GM19099 (cell line): ENCODE measurements at regions not wholly inside any gene's neighbourhood (a gene's known extent, or its start where the extent isn't known, plus 50 kb on each side); places are given as distances from the start of the nearest gene placed in this dataset.

Source experiments
- POLR2A ChIP-seq: IDR thresholded peaks from 3 replicates; pipeline ENCODE4 v1.6.1; 2011; ENCODE audit warnings: low read depth; ENCODE audit not compliant: insufficient read length; ENCODE audit errors: extremely low read depth

- no peak for TF ChIP-seq POLR2A
Observed at GRCh38 chr3:117427081-117427480, 717.5 kb downstream of the TUSC7 start.

DNA sequence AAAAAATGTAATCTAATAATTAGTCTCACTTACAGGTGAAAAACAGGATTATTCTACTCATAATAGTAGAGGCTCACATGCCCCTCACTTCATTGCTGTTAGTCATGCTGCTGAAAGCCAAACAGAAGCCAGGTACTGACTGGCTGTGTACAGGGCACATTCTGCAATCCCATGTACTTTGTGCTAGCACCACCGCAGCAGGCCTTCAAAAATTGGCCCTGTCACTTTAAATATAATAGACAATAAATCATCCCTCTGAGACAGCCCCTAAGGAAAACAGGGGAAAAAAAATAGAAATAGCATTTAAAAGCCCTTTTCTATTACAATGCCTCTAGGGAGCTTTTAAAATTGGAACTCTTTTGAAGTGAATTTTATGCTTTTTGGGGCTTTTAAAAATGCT lies 723.8 kb downstream of the TUSC7 start:
- no peak for TF ChIP-seq POLR2A

DNA sequence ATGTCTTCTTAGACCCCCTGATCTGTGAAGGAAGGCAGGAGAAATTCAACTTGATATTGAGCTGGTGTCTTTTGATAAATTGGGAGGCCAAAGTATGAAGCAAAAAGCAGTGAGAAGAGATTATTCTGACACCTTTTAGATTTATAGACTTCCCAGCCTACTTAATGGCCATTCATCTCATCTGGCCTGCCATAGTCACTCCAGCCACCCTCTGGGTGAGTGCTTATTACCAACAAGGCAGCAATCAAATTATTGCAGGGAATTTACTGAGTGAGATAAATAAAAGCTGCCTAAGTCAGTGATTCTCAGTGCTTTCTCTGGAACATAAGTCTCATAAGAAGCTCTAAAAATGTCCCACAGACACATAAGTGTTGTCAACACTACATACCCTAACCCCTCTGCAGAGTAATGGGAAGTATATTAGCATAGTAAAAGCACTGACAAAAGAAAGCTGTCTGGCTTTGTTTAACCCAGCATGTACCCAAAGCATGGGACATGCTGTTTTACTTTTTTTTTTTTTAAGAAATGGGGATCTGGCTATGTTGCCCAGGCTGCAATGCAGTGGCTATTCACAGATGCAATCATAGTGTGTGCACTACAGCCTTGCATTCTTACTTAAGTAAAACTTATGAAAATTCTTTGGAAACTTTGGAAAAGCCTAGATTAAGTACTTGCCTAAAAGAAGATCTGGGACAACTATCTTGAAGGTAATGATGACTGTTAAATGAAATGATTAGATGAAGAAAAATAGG lies 725.3 kb downstream of the TUSC7 start:
- TF ChIP-seq POLR2A = no peak

- TF ChIP-seq POLR2A = no peak
Observed at GRCh38 chr3:117435506-117435905, 725.9 kb downstream of the TUSC7 start.

DNA sequence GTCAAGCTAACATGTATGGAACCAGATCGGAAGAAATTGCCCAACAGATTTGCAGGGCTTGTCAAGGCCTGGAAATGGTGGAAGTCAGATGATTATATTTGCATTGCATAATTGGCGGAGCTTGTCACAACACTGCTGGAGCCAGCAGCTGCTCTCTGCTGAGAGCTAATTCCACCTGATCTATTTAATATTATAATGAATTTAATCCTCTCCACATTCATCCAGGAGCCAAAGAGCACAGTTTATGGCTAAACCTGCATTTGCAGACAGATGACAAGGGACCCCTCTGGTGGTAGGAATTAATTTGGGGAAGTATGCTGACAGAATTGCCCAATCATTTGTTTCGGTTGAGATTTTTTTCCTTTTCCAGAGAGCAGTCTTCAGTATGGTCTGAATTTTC lies 730.2 kb downstream of the TUSC7 start:
- TF ChIP-seq POLR2A = no peak

DNA sequence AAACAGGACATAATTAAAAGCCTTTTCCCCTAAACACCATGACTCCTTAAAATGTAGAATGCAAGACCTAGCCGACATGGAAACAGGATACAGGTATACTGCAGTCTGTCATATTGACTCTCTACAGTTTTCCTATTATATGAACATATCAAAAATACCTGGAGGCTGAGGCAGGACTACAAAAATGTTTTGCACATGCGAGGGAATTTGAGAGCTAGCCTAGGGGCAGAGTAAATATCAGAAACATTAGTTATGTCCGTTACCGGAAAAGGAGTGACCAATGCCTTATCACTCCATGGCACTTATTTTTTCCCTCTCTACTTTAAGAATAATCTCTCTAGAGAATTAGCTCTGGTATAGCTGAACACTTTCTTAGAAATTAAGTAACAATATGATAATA lies 732.3 kb downstream of the TUSC7 start:
- no peak for TF ChIP-seq POLR2A

DNA sequence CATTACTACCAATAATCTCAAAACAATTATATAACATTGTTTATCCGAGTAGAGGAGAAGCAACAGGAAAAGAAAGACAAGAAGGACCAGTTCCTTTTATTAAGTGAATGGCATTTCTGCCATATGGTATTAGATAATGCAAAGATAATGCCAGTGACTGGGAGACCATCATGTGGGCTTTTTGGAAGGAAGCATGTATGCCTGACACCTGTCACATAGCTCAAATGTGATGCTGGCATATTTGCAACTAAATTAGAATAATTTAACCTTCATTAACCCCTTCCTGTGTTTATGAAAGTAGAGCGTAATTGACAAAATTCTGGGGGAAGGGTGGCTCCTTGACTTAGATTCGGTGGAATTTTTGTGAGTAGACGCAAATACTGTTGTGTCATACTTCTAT lies 733.0 kb downstream of the TUSC7 start:
- no peak for TF ChIP-seq POLR2A

DNA sequence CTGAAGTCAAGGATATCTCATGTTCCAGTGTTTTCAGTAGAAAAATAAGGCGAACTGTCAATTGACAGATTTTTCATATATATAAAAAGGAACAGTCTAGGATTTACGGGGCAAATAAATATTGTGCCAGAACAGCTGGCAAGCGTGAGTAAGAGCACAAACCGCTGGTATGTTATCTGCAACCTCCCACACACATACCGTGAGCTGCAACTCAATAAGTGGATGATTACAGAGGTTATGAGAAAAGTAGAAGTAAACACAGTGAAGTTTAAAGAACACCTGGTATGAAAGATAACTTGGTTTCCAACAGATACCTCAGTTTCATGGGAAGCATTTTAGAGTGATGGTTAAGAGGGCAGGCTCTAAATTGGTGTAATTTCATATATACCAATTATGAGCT lies 733.4 kb downstream of the TUSC7 start:
- no peak for TF ChIP-seq POLR2A

DNA sequence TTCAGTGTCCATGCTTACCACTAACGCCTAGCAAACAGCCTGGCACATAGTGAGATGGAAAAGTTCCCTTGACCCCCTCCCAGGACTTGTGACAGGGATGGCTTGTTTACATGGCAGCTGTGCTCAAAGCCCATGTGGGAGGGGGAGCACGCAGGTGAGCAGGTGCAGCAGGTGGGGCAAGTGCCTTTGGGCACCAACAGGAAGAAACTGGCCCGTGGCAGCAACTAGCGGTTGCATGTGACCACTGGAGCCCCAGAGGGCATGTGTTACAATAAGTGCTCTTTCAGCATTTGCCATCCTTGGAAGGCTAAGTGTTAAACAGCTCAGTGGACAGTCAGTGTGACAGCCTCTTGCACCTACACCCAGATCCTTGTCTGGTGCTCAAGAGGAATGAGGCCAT lies 734.6 kb downstream of the TUSC7 start:
- TF ChIP-seq POLR2A = no peak

GRCh38 chr3:117447419-117447818 lies 737.8 kb downstream of the TUSC7 start:
- no peak for TF ChIP-seq POLR2A

DNA sequence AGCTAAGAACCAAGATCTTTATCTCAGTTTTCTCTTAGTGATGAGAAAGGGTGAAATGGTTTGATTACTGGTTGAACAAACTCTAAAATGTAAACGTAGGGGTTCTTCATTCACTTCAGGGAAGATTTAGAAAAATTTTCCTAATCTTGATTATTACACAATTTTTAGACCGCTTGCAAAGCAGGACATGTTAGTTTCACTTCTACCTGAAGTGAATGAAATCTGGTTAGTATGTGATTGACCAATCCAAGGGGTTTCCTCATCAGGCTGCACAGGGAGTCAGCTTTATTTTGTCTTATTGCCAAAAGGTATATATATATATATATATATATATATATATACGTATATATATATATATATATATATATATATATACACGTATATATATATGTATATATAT lies 740.4 kb downstream of the TUSC7 start:
- no peak for TF ChIP-seq POLR2A

- TF ChIP-seq POLR2A = no peak
Observed at GRCh38 chr3:117454254-117454653, 744.7 kb downstream of the TUSC7 start.

GRCh38 chr3:117454908-117455307 lies 745.3 kb downstream of the TUSC7 start:
- no peak for TF ChIP-seq POLR2A

- TF ChIP-seq POLR2A = no peak
Observed at GRCh38 chr3:117455782-117456181, 746.2 kb downstream of the TUSC7 start.

DNA sequence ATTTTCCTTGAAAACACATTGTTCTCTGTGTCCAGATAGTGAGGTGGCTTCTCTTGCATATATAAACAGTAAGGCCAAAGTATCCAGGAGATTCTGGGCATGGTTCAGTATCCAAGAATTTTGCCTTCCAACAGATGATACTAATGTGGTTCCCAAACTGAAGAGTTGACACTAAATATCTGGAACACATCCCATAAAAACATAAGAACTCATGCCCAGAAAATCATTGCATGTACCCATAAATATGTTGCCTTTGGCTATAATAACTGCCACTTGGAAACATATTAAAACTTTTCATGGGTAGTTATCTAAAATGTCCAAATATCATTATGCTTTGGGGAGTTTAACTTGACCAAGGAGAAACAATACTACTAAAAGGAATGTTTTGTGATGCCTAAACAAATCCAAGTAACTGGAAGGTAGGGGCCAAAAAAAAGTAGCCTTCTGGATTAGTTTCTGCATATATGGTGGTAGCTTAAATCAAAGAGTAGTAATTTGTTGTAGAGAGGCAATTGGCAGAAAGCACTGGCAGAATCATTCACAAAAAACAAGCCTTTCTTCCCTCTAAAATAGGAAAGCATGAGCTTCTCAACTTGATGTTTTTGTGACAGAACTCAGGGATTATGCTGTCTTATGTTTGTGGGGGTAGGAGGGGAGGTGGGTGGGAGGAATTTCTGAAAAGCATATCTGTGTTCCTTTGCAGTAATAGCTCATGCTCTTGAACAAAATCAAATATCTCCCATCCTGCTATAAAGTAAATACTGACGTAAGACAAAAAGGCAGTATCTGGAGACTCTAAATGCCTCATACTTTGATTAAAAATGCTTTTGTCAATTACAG lies 753.9 kb downstream of the TUSC7 start:
- no peak for TF ChIP-seq POLR2A

DNA sequence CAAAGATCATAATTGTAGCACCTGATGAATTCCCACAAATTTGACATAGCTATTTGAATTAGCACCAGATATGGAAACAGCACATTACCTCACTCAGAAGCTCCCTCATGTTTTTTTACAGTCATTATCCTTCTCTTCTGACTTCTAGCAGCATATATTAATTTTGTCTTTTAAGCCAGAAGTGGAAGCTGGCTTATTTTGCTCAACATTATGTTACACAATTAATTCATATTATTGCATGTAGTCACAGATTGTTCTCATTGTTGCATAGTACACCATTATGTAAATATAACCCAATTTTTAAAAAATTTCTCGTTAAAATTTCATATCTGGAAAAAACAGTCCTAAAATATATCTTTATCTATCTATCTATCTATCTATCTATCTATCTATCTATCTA lies 762.3 kb downstream of the TUSC7 start:
- no peak for TF ChIP-seq POLR2A
